HG02884 (cell line): ENCODE measurements at regions not wholly inside any gene's neighbourhood (a gene's known extent, or its start where the extent isn't known, plus 50 kb on each side); places are given as distances from the start of the nearest gene placed in this dataset.

Source experiments
- ATAC-seq: cut with Tn5 transposase; IDR thresholded peaks from one replicate; pipeline ENCODE4 v1.9.1; 2021; ENCODE audit warnings: mild to moderate bottlenecking, moderate library complexity; ENCODE audit not compliant: unreplicated experiment

DNA sequence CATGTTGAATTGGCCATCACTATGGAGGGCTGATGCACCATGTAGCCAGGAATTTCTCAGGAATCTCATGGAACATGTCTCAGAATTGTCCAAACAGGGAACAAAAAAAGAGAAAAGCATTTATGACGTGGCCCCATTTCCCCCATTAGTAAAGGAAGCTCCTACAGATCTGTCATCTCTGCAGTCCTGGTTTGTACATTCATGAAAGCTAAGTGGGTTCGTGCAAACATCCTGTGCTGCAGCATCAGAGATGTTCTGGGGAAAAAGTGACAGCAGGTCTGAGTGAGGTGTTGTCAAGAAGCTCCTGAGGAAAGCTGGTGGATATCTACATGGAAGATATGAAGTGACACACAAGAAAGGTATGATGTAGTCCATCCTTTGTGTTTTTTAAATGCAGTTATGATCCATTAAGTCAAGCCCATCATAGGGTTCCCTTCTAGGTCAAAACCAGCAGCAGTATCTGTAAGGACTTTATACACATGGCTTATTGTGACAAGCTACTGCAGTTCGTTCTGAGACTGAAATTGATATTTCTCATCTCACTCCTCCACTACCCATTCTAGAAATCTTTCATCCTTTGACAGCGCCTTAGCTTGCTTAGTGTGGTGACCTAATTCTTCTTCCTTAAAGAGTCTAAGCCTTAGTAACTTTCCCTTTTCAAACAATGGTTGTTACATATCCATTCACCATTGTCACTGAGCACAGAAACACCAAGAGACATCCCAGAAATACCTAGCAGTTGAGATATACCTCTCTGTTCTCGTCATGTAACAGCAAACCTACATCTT, 200.0 kb upstream of the TCF21 start:
- no peak for ATAC-seq

DNA sequence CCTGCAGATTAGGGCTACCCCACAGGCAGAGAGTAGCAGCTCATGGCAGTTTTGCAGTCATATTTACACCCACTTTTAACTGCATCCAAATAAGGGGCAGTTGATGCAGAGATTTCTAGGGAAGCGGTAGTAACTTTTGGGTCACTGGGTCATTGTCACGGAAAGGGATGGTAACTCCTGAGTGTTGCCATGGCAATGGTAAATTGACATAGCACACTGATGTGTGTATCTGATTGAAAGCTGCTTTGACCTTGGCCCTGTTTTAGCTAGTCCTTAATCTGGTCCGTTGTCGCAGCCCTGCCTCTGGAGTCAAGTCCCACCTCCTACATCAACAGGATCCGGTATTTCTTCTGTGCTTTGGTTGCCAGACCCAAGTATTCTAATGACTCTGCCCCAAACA, 199.1 kb upstream of the TCF21 start:
- no peak for ATAC-seq

DNA sequence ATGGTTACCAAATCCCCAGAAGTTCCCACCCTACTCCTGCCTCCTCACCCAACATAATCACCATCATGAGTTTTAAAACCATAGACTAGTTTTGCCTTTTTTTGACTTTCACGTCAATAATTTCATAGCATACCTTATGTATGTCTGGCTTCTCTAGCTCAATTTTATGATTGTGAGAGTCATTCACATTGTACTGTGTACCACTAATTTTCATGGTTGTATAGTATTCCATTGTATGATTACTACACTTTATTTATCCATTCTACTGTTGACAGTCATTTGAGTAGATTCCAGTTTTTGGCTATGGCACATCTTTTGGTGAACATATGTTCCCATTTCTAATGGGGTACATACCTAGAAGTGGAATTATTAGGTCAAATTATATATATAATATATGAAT, 195.3 kb upstream of the TCF21 start:
- ATAC-seq = no peak

DNA sequence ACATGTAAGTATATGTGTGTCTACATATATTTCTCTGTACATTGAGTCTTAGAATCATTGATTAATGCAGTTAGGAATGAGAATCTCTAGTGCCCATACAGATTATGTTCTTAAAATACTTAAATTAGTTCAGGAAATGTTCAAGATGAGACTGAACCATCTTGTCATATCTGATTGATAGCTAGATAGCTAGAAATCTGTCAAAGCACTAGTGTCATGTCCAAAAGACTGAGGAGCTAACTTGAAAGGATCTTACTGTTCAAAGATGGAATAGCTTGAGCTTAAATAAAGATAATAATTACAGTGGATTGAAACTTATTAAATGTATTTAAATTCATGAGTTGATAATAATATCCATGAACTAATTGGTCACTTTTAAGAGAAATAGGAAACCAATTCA, 191.7 kb upstream of the TCF21 start:
- ATAC-seq = no peak

DNA sequence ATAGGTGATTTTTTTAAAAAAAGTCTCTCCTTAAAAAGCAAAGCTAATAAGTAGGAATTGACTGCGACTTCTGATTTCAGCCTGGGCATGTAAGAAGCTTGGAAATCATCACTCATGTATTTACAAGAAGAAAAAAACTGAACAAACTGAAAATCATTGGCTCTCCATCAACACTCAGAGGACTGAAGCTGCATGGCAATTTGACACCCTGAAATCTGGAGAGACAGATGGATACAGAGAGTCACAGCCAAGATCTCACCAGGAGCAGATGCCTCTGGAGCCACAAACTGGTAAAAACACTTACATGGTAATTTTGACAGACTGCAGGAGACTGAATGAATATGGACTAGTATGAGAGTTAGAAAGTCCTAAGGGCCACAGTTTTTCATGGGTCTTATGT, 191.2 kb upstream of the TCF21 start:
- ATAC-seq = no peak

DNA sequence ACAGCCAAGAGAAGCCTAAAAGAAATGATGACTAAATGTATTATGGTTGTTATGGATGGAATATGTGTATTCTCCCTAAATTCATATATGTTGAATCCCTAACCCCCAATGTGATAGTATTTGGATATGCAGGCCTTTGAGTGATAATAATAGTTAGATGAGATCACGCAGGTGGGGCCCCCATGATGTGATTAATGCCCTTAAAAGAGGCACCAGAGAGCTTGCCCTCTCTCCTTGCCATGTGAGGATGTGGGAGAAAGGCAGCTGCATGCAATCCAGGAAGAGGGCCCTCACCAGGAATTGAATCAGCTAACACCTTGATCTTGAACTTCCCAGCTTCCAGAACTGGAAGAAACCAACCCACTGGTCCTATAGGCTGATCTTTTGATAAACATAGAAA, 190.6 kb upstream of the TCF21 start:
- ATAC-seq = no peak

DNA sequence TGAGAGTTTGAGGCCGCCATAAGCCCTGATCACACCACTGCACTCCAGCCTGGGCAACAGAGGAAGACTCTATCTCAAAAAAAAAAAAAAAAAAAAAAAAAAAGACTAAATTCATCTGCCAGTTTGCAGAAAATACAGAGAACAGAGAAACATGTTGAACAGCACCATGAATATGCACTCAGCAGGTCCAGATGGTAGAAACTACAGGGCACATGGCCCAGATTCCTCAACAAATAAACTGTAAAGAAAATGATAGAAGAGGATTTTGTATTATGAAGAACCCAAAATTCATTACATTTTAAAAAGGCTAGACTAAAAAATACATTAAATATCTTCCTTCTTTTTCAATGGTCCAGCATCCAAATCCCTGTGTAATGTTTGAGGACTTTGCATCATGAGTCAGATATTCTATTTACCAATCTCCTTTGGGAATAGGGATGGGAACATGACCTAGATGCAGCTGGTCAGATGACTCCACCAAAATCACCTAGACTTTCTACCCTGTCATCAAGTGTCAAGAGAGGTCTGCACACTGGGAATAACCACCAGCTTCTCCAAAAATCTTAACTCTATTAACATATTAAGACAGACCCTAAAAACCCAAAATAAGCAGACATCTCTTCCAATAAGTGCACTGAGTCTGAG, 189.1 kb upstream of the TCF21 start:
- no peak for ATAC-seq

DNA sequence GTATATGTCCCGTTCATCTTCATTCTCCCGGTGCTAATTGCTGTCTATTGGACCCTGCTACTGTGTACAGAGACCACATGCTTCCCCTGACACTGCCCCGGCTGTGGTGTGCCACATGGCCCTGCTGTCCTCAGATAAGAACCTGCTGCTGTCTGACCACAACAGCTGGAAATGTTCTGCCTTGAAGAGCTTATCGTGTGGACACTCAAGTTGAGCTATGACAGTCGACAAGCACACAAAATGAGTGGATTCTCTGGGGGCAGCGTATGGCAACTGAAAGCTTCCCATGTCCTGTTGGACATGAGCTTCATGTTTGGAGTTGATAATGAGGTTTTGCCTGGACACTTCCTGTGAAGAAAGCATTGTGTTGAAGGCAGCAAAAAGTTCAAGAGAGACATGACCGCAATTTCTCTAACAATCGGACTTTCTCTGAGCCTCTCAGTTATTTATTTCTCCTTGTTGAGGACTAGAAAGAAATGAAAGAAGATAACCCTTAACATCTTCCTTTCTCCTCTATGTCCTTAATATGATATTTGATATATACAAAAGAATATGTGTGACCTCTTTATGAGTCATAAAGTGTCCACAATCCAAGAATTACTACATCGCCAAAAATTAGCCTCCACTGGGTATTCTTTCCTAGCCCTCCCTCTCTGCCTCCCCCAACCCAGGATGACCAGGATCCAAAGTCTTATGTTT, 187.1 kb upstream of the TCF21 start:
- no peak for ATAC-seq

DNA sequence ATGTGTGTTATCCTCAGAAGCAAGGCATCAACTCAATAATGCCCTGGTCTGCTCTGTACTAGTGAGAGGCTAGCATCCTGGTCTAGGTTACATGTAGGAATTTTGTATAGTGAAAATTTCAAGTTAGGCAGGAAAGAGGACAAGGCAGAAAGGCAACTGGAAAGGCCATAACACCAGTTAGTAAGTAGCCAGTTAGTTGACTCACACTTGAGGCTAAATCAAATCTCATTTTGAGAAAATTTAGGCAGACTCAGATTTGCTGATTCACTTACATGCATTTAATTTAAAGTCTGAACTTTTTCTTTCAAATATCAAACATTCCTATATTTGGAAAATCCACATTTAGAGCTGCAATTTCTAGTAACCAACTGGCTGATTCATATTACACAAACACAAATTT, 184.5 kb upstream of the TCF21 start:
- ATAC-seq = no peak

DNA sequence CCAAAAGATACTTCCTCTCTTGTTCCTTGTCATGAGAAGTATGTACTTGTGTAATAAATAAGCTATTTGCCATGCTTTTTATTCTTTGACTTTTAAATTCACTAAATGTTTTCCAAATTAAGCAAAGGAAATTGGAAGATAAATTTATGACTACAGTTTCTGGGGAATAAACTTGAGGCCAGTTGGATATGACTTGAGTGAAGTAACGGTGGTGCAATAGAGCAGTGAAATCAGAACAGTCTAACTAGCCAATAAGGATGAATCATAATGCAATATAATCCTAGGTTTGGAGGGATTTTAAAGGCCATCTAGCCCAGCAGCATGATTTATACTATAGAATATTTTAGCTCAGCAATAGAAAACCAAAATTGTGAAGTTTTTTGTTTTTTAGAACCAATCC, 183.8 kb upstream of the TCF21 start:
- ATAC-seq = no peak

DNA sequence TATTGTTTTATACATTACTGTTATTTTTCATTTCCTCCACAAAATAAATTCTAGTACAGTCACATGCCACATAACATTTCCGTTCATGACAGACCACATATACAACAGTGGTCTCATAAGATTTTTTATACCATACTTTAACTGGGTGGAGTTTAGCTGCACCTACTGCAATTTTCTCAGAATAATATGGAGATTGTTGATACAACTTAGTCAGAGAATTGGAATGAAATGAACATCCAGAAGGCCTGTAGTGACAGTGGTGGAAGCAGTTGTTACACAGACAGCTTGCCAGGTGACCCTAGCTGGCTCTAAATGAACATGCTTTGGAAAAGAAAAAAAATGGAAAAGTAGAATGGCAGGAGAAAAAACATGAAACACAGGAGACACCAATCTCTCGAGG, 183.2 kb upstream of the TCF21 start:
- no peak for ATAC-seq

DNA sequence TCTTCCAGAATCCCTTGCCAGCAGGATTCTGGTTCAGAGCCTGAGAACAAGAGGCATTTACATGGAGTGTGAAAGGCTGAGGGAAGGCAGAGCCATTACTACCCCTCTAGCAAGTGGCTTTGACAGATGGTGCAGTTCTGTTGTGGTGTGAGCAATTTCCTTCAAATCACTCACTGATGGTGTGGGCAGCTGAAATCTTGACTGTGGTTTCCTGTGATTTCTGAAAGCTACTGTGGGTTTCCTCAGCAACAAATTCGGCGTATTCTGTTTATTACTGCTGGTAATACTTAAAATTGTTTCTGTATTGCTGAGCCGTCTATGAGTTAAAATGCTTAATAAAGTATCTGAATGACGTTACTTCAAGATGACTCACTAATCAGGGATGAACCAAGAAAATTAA, 181.5 kb upstream of the TCF21 start:
- ATAC-seq = no peak

DNA sequence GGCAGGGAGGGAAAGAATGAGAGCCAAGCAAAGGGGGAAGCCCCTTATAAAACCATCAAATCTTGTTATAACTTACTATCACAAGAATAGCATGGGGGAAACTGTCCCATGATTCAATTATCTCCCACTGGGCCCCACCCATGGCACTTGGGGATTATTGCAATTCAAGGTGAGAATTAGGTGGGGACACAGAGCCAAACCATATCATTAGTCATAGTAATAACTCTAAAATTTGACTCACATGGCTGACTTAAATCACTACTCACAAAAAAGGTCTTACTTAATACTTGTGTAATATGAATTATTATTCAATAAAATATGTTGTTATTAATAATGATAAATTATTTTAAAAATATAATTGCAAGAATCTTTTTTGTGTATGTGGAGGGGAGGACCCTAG, 178.1 kb upstream of the TCF21 start:
- no peak for ATAC-seq

DNA sequence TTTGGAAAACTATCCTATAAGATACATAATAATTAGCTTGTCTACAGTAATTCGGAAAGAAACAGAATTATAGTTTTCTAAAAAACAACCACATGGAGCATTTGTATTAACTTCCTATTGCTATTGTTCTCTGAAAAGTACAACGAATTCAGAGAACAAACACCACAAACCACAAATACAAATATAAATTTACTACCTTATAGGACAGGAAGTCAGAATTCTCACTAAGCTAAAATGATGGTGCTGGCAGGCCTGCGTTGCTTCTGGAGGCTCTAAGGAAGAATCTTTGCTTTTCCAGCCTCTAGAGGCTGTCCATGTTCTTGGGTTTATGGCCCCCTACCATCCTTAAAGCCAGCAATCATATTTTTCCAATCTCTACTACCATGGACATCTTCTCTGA, 173.6 kb upstream of the TCF21 start:
- ATAC-seq = no peak

DNA sequence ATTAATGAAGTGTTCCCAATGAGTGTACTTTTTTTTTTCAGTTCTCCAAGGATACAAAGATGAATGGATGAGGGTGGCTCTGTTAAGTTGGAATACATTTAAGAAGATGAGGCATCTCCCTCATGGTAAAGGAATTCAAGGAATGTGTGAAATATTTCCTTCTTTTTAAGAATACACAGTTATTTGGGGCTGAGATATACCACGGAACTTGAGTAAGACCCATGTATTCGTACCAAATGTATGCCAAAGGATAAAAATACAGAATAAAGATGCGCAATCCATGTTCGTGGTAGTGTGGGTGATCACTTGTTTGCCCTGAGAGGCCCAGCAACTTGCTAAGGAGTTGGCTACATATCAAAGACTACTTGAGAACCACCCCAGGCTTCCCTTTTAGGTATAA, 164.2 kb upstream of the TCF21 start:
- ATAC-seq = no peak

DNA sequence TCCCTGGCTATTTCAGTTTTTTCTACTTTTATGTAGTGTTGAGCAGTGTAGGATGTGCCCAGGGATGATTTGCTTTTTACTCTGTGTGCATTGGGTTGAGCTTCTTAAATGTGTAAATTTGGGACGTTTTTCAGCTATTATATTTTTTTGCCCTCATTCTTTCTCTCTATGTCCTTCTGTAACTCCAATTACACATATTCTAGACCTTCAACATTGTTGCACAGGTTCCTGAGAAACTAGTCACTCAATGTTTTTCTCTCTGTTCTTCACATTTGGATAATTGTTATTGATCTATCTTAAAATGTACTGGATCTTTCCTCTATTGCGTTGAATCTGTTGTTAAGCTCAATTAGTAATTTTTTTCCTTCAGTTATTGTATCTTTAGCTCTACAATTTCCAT, 162.7 kb upstream of the TCF21 start:
- ATAC-seq = no peak

DNA sequence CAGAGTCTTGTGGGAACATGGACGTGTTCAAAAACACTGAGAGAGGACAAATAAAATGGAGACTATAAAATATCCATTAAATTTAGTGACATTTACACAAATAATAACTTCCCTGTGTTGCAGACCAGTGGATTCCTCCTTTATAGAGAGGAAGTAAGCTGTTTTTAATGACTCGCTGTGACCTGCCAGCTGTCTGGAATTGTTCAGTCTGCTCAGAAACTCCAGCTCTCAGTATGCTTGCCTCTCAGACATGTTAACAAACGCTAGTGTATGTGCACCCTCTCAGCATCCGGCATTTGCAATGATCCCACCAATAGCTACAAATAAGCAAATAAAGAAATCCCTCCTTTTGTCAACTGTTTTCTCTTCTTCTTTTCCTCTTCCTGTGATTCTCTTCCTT, 158.0 kb upstream of the TCF21 start:
- ATAC-seq = no peak

DNA sequence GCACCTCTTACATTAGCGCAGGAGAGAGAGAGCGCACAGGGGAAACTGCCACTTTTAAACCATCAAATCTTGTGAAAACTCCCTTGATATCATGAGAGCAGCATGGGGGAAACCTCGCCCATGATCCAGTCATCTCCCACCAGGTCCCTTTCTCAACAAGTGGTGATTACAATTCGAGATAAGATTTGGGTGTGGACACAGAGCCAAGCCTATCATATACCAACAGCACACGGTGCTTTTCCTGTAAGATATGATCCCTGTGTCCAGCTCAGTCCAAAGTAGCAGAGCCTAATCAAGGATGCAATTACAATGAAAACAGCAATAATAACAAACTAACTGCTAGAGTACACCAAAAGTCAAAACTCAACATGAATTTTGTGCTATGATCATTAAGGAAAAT, 148.7 kb upstream of the TCF21 start:
- ATAC-seq = no peak

DNA sequence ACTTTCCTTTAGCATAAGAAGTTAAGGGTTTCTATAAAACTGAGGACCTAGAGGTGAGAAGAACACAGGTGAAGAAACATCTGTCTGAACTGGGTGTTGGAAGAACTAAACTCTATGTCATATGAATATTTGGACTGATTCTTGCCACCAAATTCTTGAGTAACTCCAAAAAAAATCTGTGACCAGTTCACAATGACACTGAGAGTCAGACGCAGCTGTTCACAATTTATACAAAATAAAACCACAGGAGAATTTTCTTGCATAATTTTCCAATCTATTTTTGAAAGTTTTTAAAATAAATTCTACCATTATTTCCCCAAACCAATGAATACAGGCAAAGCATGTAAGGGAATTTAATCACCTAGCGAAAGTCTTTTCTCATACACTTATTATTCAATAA, 148.1 kb upstream of the TCF21 start:
- ATAC-seq = no peak

DNA sequence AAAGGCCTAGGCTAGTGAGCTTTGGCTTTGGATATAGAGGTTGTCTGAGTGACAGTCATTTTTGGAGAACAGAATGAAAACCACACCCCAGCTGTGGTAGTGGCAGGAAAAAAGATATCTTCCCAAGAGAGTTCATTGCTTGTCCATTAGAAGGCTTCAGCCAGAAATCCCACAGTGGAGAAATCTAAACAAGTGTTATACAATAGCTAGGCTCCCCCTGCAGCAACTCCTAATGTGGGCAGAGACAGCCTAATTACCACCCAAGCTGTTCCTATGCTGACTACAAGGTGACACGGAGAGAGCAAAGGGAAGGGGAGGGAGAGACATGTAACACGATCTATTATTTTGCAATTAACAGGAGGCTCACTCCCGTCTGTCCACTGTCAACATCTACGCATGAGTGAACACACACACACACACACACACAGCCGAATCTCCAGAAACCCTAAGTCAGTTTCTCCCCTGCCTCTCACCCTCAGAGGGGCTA, 147.5 kb upstream of the TCF21 start:
- no peak for ATAC-seq

DNA sequence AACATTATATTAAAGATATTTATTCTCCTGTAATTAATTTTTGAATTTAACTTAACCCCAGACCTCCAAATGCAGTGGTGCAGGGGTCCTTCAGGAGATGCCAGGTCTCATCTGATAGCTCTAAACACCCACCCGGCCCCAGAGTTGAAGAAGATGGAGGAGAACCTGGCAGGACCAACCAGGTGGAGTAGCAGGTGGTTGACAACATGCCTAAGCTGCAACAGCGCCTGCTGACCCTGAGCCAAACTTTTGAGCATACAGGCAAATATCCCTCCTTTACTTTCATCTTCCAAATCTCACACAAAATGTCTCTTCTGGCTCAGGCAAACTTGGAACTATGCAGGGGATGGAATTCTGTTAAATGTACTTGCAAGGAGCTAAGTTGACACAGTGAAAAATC, 145.3 kb upstream of the TCF21 start:
- no peak for ATAC-seq

DNA sequence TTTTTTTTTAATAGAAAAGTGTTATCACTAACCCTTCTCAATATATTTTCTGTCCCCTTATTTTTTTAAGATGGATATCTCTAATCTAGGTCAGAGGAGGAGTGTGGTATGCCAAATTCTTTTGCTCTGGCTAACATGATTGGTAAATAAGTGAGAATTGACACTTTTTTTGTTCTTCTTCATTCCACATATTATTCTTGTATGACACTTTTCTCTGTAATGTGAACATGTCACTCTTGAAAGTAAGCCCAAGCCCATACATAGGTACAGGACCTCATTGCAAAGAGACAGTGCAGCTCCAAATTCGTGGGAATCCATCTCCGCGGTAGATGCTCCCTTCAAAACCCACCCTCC, 142.5 kb upstream of the TCF21 start:
- ATAC-seq = no peak
